NCI-H2029 treated with DMSO at 0.1 percent for 48 hours (cell line): ENCODE measurements at regions not wholly inside any gene's neighbourhood (a gene's known extent, or its start where the extent isn't known, plus 50 kb on each side); places are given as distances from the start of the nearest gene placed in this dataset.
"Not testable (repeated sequence)": the region's sequence is repeated elsewhere in the genome, so short reads cannot be mapped to it uniquely, and the experiment has no call there.

Experiments
- DNase-seq: peaks from one replicate; lab custom pipeline; 2025; lab: John Stamatoyannopoulos, UW

- DNase-seq: no peak
These were observed 80.7 kb upstream of the CCDC167 start for GRCh38 chr6:37580176-37580955.

DNA sequence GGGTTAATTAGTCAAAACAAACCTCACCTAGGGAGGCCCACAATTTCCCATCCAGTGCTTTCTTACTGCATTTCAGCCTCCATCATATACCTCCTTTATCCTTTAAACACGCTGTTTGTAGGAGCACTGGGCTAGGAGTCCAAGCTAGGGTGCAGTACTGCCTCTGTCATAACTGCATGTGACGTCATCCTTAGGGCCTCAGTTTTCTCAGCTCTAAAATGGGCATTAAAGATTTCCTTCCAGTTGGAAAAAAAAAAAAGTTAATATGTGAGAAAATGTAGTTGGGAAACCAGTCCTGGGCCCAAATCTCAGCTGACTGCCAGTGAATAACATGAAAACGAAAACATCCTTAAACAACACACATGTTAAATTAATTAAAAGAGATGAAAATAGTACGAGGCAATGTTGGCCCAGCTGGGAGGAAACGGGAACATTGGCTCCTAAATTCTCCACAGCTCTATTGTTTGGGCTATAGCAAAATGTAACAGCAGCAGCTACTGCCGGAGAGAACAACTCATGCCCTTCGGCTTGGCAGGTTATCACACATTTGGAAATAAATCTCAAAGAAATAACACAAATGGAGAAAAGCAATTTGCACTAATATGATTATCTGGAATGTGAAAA is 79.9 kb upstream of the CCDC167 start:
- no peak for DNase-seq

GRCh38 chr6:37578104-37578503 is 78.4 kb upstream of the CCDC167 start:
- no peak for DNase-seq

DNA sequence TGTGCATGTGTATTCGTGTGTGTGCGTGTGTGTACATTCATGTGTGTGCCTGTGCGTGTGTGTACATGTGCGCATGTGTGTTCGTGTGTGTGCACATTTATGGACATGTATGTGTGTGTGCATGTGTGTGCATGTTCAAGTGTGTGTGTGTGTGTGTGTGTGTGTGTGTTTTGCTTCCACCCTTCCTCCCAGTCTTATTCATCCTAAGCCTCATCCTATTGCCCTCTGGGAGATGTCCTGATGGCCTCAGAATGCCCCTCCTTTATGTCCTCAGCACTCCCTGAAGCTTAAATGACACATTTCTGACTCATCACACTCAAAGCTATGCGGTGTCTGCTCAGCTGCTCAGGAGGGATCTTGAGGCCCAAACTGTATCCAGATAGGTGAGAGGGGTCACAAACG is 76.6 kb upstream of the CCDC167 start:
- DNase-seq: no peak

- no peak for DNase-seq
These were observed 75.5 kb upstream of the CCDC167 start for GRCh38 chr6:37575221-37575620.

DNA sequence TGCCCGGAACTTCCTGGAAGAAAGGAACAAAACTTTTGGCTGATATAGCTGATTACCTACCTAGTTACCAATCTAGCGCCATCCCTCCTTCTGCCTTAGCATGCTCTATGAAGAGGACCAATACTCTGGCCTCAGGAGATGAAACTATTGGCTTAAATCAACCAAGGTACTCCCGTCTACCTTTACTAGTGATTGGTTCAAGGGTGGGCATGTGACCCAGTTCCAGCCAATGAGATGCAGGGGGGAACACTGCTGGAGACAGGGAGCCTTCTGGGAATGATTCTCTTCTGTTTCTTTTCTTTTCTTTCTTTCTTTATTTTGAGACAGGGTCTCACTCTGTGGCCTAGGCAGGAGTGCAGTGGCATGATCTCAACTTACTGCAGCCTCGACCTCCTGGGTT is 72.6 kb upstream of the CCDC167 start:
- DNase-seq: no peak

- no peak for DNase-seq
These were observed 70.9 kb upstream of the CCDC167 start for GRCh38 chr6:37570482-37571133.

- DNase-seq: no peak
These were observed 70.2 kb upstream of the CCDC167 start for GRCh38 chr6:37569743-37570481.

- DNase-seq: no peak
These were observed 69.6 kb upstream of the CCDC167 start for GRCh38 chr6:37569317-37569716.

DNA sequence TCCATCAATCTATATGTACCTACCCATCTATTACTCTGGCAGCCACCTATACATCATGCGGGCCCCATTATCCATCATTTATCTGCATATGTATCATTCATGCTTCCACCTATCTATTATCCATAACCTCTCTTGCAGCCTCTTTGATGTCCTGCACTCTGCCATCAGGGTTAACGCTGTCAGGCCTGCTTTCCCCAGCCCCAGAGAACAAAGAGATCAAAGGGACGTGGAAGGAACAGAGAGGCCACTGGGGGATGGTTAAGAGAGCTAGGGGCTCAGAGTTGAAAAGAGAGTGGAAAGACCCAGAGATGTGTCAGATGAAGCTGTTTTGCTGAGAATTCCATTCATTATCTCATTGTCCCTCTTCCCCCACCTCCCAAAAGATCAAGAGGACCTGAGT is 67.3 kb upstream of the CCDC167 start:
- no peak for DNase-seq

DNA sequence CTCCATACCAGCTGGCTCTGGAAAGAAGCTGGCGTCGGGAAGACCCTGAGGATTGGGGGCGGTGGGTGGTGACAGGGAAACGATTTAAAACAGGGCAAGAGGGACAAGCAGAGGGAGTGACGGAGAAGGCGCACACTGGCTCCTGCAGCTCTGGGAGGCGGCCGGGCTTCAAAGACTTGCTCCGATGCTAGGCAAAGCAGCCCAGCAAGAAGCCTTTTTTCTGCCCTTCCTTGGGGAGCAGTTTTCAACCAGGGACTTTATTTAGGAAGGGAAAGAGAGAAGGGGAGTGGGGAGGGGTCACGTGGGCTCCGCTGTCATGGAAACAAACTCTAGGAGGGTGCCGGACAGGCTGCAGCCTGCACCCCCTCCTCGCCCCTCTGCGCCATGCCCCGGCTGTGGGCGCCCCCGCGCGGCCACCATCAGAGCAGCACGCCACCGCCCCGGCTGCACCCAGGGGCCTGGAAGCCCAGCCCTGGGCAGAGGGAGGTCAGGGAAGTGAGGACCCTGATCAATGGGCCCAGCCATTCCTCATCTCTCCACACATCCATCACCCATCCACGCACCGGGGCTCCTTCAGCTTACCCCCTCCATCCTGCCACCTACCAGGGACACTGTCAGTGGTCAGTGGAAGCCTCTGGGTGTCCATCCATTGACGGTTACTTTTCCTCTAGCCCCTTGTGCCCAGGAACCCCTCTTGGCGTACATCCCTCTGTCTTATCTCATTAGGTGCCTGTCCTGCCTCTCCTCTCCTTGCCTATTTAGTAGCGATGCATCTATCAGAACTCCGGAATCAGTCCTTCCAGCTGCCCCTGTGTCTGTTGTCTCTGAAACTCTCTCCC is 66.6 kb upstream of the CCDC167 start:
- peak; percentile 7 for DNase-seq

DNA sequence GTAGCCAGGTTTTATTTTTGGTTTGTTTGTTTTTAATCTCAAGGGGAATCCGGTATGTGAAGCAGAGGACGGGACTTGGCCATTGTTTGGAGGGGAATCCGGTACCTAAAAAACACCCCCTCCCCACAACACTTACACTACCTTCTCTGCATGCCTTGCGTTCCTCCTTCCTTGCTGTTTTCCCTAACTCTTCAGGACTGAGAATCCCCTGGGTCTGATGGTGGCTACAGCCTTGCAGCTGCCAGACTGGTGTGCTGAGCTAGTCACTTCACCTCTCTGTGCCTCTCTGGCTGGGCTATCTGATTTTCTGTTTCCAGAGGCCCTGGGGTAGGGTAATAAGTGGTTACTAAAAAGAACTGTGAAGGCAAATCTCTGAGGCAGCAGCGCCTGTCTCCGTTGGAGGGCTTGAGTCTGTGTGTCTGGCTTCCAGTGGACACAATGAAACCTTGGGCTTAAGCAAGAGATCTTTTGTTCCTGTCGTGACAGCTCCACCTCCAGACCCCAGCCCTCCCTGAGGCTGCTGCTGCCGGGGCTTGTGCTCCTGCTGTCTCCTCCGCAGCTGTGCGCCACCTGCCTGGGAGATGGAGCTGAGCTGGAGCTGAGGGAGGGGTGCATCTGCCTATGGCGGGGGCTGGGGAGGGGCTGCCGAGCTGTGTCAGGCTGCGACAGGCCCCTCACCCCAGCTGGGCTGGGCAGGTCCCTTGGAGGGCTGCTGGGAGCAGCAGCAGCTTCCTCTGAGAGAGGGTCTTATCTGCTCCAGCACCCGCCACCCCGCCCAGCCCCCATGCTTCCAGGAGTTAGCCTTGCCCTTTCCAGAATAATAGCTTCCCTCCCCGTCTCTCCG is 65.8 kb upstream of the CCDC167 start:
- no peak for DNase-seq

GRCh38 chr6:37562926-37563288 is 63.2 kb upstream of the CCDC167 start:
- not testable (repeated sequence) for DNase-seq

- no peak for DNase-seq
These were observed 61.7 kb upstream of the CCDC167 start for GRCh38 chr6:37561361-37561760.

DNA sequence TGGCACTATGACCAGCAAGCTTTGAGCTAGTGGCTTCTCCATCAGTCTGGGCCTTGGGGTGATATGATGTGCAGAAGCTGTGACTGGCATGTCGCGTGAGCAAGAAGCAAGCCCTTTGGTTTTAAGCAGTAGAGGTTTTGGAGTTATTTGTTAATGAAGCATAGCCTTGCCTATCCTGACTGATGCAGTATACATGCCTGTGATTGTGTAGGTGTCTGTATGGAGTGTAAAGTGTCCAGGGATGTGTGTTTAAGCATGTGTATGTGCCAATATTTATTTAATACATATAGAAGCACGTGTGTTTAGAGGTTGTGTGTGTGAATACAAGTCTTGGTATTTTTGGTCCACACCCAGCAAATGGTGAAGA is 61.0 kb upstream of the CCDC167 start:
- DNase-seq: no peak

- DNase-seq: no peak
These were observed 59.8 kb upstream of the CCDC167 start for GRCh38 chr6:37559501-37559900.

DNA sequence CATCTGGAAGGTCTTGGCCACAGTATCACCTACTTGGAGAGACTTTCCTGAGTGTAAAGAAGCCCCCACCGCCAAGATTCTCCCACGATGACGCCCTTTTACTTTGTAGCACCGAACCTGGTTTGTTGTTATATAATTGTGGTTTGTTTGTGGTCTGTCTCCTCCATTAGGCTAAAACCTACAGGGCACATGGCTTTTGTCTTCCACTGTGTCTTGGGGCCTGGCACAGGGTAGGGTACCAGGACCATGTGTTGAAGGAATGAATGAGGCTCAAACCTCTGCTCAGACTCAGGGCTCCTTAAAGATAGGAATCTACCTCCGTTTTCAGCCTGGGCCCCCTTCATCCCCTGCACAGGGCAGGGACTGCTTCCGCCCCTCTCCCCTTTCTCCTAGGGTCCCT is 59.4 kb upstream of the CCDC167 start:
- DNase-seq: no peak

DNA sequence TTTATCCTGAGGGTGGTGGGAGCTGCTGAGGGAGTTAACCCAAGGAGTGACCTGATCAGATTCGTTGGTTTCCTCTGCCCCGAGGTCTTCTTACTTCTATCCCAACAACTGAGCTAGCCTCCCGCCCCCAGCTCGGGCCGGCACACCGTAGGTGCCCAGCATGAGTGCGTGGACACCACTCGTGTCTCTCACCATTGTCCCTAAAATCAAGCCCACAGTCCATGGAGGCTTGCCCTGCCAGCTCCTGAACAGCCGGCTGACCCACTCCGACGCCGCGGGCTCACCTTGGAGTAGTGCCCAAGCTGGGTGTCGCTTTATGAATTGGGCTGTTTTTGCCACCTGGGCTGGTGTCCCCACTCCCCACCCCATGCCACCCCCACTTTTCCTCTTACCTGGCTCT is 59.0 kb upstream of the CCDC167 start:
- no peak for DNase-seq

DNA sequence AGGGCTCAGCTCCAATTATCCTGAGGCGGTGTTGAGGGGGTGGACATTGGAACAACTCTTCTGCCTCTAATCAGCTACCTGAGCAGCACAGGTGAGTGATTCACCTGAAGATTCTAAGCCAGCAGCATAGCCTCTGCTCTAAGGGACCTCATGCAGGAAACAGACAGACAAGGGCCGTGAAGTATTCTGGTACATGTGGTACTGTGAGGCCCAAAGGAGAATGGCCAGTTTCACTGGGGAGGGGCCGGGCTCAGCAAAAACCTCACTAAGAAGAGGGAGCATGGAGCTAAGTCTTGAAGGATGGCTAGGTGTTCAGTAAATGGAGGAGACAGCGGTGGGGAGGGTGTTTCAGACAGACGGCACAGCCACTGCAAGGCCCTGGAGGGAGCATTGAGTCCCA is 58.5 kb upstream of the CCDC167 start:
- no peak for DNase-seq

- DNase-seq: no peak
These were observed 58.0 kb upstream of the CCDC167 start for GRCh38 chr6:37557645-37558114.
